ENCODE measurements at regions not wholly inside any gene's neighbourhood (a gene's known extent, or its start where the extent isn't known, plus 50 kb on each side); places are given as distances from the start of the nearest gene placed in this dataset.

DNA sequence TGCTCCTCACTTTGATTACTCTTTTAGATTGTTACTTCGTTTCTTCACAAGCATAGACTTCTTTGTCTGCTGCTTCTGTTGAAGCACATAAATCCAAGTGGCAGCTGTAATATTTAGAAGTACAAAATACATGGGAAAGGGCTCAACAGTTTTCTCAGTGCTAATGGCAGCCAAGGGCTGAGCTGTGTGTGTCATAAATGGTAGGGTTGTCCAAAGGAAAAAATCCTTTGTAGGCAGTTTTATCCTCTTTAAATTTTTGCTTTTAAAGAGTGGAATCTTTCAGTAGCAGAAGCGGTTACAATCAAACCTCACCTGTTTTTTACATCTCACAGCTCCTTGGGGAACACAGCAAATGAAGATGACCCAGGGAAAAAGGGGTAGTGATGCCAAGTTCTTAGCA is 650.8 kb downstream of the PLPP3 start:
- H3K4me3 ChIP-seq (ENCODE audit: low read depth, poor library complexity, severe bottlenecking): no peak overlapping the region
- WGBS, 2 donors: 63 to 74% methylated on average over 2 of the region's 2 CpGs
- DNase-seq (ENCODE audit: low spot score in 2 of 2): no peak
- intact Hi-C loops (cut with DNase I; ENCODE audit: low total_unique reads): no loop called here
- TF ChIP-seq, protein P1, sequence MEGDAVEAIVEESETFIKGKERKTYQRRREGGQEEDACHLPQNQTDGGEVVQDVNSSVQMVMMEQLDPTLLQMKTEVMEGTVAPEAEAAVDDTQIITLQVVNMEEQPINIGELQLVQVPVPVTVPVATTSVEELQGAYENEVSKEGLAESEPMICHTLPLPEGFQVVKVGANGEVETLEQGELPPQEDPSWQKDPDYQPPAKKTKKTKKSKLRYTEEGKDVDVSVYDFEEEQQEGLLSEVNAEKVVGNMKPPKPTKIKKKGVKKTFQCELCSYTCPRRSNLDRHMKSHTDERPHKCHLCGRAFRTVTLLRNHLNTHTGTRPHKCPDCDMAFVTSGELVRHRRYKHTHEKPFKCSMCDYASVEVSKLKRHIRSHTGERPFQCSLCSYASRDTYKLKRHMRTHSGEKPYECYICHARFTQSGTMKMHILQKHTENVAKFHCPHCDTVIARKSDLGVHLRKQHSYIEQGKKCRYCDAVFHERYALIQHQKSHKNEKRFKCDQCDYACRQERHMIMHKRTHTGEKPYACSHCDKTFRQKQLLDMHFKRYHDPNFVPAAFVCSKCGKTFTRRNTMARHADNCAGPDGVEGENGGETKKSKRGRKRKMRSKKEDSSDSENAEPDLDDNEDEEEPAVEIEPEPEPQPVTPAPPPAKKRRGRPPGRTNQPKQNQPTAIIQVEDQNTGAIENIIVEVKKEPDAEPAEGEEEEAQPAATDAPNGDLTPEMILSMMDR (IDR thresholded peaks at IDR 0.05): no peak
- TF ChIP-seq POLR2A (IDR thresholded peaks at IDR 0.05): no peak

DNA sequence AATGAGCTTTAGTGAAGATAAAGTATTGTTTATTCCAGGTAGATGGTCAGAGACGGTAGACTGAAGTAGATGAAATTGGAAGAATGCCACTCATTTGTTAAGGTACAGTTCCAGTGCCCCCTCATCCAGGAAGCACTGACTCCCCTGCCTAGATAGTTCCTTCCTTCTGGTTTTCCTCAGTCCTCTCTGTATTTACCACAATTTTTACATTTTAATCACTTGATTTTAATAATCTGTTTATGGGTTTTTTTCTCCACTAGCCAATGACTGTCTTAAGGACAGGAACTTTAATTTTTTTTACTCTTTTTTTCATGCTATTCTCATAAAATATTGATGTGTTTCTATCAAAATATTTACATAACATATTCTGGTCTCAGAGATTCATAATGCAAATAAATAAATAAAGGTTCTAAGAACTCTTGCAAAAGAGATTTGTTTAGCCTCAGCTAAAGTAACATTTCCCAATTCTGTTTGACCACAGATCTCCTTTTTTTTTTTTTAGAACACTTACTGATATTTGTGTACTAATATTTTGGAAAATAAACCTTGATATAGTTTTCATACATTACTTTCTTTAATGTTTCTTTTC is 651.6 kb downstream of the PLPP3 start:
- H3K4me3 ChIP-seq (ENCODE audit: low read depth, poor library complexity, severe bottlenecking): no peak overlapping the region
- no peak for TF ChIP-seq POLR2A (IDR thresholded peaks at IDR 0.05)
- TF ChIP-seq, protein P1 (IDR thresholded peaks at IDR 0.05): no peak
- no peak for DNase-seq (ENCODE audit: low spot score in 2 of 2)
- intact Hi-C loops (cut with DNase I; ENCODE audit: low total_unique reads): no loop called here
- 70 to 74% methylated on average over 1 of the region's 1 CpG for WGBS, 2 donors

DNA sequence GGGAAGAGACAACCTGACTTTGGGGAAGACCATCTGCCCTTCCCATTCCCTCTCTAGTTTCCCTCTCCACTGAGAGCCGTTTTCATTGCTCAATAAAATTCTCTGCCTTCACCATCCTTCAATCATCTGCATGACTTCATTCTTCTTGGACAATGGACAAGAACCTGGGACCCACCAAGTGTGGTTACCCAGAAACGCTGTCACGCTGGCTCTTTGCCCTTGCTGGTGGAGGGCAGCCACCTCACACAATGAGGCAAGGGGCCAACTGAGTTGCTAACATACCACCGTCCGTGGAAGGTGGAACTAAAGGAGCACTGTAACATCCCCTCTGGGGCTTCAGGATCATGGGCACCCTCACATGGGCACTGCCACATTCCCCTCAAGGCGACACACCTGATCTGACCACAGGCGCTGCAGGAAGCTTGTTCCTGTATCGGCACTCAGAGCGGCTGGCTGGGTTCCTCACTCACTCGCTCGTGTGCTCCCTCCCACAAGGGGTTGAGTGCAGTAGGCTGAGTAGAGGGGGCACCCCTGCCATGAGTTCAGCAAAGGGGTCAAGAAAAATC is 652.4 kb downstream of the PLPP3 start:
- no peak for DNase-seq (ENCODE audit: low spot score in 2 of 2)
- 68 to 89% methylated on average over 11 of the region's 11 CpGs for WGBS, 2 donors
- intact Hi-C loops (cut with DNase I; ENCODE audit: low total_unique reads): no loop called here
- H3K4me3 ChIP-seq (ENCODE audit: low read depth, poor library complexity, severe bottlenecking): no peak overlapping the region
- TF ChIP-seq, protein P1 (IDR thresholded peaks at IDR 0.05): no peak
- no peak for TF ChIP-seq POLR2A (IDR thresholded peaks at IDR 0.05)

DNA sequence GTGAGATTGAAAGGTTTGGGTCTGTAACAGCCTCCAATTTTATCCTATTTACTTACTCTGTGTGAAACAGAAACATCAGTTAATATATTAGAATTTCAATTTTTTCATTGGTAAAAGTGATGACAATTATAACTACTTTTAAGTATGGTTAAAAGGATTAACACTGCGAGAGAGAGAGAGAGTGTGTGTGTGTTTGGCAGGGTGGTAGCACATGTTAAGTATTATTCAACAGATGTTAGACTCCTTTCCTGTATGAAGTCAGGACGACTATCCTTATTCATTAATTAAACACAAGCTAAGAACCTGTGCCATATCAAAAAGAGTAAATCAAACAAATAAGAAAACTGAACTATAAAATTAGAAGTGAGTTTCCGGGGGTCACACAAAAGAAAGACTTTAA is 662.5 kb downstream of the PLPP3 start:
- intact Hi-C loops (cut with DNase I; ENCODE audit: low total_unique reads): no loop called here
- no peak overlapping the region for H3K4me3 ChIP-seq (ENCODE audit: low read depth, poor library complexity, severe bottlenecking)
- TF ChIP-seq, protein P1 (IDR thresholded peaks at IDR 0.05): no peak
- TF ChIP-seq POLR2A (IDR thresholded peaks at IDR 0.05): no peak
- DNase-seq (ENCODE audit: low spot score in 2 of 2): no peak
- 29 to 30% methylated on average over 3 of the region's 3 CpGs for WGBS, 2 donors

DNA sequence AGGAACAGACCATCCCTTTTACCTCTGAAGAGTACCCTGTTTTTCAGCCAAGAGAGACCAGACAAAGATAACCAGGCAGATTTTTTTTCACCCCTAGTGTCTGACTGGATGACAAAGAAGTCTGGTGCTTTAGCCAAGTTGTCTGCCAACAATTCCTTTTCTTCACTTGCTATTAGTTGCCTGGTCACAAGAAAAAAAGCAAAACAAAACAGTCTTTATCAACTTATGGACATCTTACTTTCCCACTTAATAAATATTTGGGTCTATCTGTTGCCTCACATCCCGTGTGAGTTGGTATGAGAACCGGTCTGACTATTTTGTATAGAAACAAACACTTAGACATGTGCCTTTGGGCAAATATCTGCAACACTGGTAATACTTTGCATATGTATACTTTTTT is 662.9 kb downstream of the PLPP3 start:
- WGBS, 2 donors: 17 to 18% methylated on average over 2 of the region's 2 CpGs
- DNase-seq (ENCODE audit: low spot score in 2 of 2): no peak
- intact Hi-C loops (cut with DNase I; ENCODE audit: low total_unique reads): no loop called here
- TF ChIP-seq POLR2A (IDR thresholded peaks at IDR 0.05): no peak
- TF ChIP-seq, protein P1 (IDR thresholded peaks at IDR 0.05): no peak
- H3K4me3 ChIP-seq (ENCODE audit: low read depth, poor library complexity, severe bottlenecking): no peak overlapping the region

DNA sequence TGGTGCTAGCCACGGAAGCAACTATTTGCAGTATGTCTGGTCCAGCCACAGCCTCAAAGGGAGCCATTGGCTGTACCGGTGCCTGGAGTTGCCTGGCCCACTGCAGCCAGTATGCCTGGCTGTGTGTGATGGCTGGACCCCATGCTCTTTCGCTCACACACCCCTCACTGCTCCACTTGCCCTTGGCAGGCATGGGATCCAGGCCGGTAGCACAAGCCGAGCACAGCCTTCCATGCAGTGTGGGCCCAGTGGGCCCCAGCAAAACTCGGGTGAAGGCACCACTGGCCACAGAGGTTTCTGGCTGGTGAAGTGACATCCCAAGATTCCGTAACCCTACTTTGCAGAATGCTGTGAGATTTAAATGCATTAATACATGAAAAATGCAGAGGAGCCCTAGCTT is 665.8 kb downstream of the PLPP3 start:
- 93 to 98% methylated on average over 5 to 7 of the region's 7 CpGs for WGBS, 2 donors
- DNase-seq (ENCODE audit: low spot score in 2 of 2): no peak
- TF ChIP-seq, protein P1 (IDR thresholded peaks at IDR 0.05): no peak
- TF ChIP-seq POLR2A (IDR thresholded peaks at IDR 0.05): no peak
- intact Hi-C loops (cut with DNase I; ENCODE audit: low total_unique reads): no loop called here
- no peak overlapping the region for H3K4me3 ChIP-seq (ENCODE audit: low read depth, poor library complexity, severe bottlenecking)

All from lower leg skin (tissue), 4 donors.